Left cardiac atrium (tissue), 4 donors: ENCODE measurements at regions not wholly inside any gene's neighbourhood (a gene's known extent, or its start where the extent isn't known, plus 50 kb on each side); places are given as distances from the start of the nearest gene placed in this dataset.

Experiments used
- ATAC-seq, 2 donors: fragments of 200-7000 bp; cut with Tn5 transposase; one replicate each; pipeline ENCODE4 v1.9.1; 2020; ENCODE audit warnings: mild to moderate bottlenecking in 2 of 2, moderate library complexity in 2 of 2
- DNase-seq: peaks from one replicate; pipeline ENCODE4 v3.0.0-alpha.2; 2020
- intact Hi-C, 2 donors: fragments of 100-400 bp; cut with DNase I; formaldehyde crosslinking; loops; one replicate each; pipeline versions ENCODE4 v1.14.1 to v1.15.1; 2022 to 2023
- donor health status: DM: no; HTN: yes; CAD: no.
- donor health status: DM: no; HTN: yes; CAD: no; lungs with severe emphysema.
- donor health status: DM: yes; HTN: yes; CAD: no.
- donor health status: Dilated cardiomyopathy.

DNA sequence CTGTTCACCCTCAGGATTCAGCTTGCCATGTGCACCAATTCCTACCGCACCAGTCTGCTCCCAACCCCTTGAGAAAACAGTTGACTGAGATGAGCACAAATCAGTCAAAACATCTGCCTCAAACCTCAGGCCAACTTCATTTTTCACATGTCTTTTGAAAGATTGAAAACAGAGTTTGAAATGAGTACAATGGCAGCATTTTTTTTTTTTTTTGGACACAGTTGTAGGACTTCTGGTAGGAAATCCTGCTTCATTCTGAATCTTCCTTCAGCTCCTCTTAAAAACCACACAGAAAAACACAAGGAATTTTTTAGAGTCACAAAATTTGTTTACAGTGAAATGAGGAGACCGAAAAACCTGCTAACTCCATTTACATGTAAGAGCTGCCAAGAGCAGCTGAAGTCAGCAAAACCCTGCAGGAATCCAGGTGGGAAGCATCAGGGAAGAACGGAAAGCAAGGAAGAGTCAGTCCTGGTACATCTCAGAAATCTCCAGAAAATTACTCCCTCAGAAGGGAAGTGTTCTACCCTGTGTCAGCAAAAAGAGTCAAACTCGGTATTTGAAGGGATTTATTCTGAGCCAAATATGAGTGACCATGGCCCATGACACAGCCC, 100.3 kb upstream of the TMTC1 start:
- ATAC-seq (no peak), DNase-seq (no peak)
- intact Hi-C loops: no loop called here

DNA sequence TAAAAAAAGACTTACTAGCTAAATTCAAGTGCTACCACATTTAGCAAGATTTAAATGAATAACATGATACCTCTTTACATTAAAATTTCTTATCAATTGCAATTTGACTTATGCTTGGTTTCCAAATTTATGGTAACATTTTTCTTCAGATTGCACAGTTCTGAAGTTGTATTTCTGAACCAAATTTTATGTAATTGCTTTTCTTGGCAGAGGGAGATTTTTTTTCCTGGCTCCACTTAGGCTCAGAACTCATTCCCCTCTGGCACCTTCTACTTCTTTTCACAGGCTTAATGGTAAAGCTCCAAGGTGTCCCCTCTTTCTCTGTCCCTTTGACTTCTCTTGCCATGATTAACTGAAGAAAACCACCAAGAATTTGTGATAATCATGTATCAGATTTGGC, 99.8 kb upstream of the TMTC1 start:
- intact Hi-C loops: no loop called here
- ATAC-seq: no peak
- no peak for DNase-seq

DNA sequence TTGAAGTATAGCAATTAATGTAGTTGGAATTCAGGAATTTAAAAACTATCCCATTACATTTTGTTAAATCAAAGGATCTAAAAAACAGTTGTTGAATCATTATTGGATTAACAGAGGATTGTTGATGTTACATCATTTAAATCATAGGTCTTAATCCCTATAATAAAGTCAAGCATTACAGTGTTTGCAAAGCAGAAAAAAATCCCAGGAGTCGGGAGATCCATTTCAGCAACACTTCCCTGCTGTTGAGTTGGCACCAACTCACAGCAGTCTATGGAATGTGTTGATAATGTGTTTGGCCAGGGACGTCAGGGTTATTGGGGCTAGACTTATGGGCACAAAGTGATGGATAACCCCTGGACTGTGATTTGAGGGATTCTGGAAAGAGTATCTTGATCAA, 99.1 kb upstream of the TMTC1 start:
- ATAC-seq: peak; percentile 35 to 68
- intact Hi-C loops: no loop called here

DNA sequence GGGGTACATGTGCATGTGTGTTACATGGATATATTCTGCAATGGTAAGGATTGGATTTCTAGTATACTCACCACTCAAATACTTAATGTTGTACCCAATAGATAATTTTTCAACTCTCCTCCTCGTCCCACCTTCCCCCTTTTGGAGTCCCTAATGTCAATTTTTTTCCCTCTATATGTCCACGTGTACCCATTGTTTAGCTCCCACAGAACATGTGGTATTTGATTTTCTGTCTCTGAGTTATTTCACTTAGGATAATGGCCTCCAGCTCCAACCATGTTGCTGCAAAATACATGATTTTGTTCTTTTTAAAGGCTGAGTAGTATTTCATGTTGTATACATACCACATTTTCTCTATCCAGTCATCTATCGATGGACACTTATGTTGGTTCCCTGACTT, 97.2 kb upstream of the TMTC1 start:
- ATAC-seq (no peak), DNase-seq (no peak)
- intact Hi-C loops: no loop called here

More for the DNA sequence above, 99.1 kb upstream of the TMTC1 start:
- DNase-seq: no peak

DNA sequence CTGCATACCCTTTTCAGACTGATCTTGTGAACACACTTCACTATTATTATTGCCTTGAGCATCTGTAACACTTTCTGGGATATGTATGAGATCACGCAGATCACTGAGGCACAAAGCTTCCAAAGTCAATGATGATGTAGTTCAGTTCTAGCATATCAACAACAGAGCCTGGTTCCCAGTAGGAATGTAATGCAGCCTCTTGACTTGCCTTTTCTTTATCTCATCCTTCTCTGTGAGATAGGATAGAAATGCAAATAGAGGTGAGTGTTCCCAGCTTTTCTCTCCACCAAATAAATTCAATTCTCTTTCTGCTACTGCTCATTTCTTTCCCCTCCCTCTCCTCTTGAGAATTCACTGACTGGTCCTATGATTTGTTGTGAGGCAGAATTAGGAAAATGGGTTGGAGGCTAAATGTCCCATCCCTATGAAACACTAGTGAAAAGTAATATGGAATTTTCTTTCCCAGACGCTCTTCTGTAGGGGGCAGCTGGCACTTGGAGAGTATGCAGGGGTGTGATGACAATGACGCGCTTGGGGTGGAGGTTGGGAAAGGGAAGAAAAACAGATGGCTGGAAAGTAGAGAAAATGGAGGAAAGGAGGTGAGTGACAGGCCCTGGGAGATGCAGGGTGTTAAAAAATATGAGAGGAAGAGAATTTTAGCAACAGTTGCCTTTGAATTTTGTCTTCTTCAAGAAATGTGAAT, 96.0 kb upstream of the TMTC1 start:
- intact Hi-C loops: no loop called here
- no peak for ATAC-seq

DNA sequence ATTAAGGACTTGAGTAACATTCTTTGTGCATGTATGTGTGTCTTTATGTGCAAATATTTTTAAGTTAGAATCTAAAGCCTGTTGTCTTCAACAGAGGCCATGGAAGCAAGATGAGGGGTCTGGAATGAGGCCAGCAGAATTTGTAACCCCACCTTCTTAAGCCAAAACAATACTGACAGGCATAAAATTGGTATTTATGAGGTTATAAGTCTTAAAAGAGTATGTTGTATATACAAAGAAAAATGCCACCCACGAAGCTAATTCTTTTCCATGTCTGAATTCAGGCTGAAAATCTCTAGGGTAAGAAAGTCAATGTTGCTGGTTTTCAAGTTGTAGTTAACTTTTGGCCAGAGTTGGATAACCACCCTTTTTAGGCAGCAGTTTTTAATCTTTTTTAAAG, 86.2 kb upstream of the TMTC1 start:
- intact Hi-C loops: no loop called here
- DNase-seq (no peak), ATAC-seq (no peak)

More for the DNA sequence above, 96.0 kb upstream of the TMTC1 start:
- no peak for DNase-seq

DNA sequence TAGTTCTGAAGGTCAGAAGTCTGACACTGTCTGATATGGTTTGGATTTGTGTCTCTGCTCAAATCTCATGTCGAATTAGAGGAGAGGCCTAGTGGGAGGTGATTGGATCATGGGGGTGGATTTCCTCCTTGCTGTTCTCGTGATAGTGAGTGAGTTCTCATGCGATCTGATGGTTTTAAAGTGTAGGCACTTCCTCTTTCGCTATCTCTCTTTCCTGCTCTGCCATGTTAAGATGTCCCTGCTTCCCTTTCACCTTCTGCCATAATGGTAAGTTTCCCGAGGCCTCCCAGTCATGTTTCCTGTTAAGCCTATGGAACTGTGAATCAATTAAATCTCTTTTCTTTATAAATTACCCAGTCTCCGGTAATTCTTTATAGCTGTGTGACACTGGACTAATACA, 84.1 kb upstream of the TMTC1 start:
- ATAC-seq (no peak), DNase-seq (no peak)
- intact Hi-C loops: no loop called here

DNA sequence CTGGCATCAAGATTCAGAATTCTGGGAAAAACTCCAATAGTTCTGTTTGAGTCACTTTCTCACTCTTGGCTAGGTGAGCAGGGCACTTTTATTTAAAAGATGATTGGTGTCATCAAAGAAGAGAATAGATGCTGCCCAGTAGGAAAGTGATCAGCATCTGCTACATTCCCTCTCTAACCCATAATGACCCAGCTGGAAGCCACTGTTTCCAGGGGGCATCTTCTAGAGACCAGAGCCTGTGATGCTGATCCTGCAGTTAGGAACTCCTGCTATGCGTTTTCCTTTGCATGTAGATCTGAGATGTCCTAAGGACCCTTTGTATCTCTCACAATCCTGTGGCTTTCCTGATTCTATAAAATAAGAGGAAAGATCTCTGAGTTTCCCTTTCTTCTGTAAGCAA, 79.9 kb upstream of the TMTC1 start:
- no peak for DNase-seq
- ATAC-seq: no peak
- intact Hi-C loops: no loop called here

DNA sequence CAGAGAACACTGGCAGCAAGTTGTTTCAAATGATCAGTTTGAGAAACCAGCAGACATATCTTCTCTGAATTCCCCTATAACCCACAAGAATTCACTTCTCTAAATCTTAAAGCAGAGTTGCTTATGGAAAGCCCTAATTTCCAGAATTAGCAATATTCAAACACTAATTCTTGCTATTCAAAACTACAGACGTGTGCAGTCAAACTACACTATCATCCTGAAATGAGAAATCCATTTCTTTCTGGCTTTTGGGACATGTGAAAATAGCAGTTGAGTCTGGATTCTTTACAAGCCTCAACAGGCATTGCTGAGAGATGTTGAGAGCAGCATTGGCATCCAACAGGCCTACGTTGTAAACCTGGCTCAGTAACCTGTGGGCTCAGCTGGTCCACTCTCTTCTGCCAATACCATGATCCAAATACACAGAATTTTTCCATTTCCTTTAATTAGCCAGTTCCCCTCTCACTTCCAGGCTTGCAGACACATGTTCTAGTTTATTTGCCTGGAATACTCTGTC, 74.6 kb upstream of the TMTC1 start:
- no peak for DNase-seq
- intact Hi-C loops: no loop called here
- ATAC-seq: peak in 1 of 2 donors; percentile 53

DNA sequence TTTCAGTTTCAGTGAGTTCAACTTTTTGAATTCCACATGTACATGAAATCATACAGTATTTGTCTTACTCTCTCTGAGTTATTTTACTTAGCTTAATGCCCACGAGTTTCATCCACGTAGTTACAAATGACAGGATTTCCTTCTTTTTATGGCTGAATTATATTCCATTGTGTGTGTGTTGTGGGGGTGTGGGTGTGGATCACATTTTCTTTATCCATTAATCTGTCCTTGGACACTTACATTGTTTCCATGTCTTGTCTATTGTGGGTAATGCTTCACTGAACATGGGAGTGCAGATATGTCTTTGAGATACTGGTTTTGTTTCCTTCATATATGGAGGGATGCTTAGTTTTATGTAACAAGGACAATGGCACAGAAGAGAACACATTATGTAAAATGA, 63.5 kb upstream of the TMTC1 start:
- intact Hi-C loops: no loop called here
- DNase-seq (no peak), ATAC-seq (no peak)

DNA sequence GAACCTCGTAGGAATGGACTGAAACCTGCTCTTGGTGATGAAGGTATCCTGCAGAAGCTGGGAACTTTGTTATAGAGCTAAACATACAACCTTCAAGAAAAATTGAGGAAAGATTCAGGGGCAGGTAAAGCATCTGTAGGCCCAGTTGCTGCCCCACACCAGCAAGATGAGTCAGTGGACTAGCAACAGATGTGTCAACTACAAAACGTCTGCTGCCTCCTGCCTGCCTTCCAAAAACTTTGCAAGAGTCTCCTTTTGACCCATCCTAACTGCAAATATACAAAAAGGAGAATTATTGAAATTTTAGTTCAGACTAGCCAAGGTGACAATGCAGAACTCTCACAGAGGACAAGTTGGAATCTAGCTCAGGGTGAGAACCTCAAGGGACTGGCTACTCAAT, 60.9 kb upstream of the TMTC1 start:
- intact Hi-C loops: no loop called here
- ATAC-seq (no peak), DNase-seq (no peak)

DNA sequence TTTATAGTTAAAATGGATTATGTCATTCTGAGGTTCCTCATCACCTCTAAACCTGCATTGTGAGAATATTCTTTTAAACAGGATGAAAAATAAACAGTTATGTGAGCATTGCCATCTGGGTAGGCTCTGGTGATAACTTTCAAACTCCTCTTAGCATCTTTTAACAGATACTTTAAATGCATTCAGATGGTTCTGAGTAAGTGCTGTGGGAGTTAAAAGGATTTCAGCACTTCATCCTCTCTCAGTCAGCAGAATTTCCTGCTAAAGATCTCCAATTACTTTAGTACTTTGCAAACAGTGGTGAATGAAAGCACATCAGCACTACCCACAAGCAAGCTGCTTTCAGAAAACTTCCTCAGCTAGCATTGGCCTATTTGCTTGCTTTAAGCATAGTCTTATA, 59.3 kb upstream of the TMTC1 start:
- no peak for ATAC-seq
- intact Hi-C loops: no loop called here

DNA sequence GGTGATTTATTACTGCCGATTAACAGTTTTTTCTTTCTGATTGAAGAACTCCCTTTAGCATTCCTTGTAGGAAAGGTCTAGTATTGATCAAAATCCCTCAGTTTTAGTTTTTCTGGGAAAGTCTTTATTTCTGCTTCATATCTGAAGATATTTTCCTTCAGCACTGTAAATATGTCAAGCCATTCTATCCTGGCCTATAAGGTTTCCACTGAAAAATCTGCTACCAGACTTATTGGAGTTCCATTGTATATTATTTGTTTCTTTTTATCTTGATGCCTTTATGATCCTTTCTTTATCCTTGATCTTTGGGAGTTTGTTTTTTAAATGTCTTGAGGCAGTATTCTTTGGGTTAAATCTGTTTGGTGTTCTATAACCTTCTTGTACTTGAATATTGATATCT, 55.0 kb upstream of the TMTC1 start:
- intact Hi-C loops: no loop called here
- ATAC-seq (no peak), DNase-seq (no peak)

More for the DNA sequence above, 59.3 kb upstream of the TMTC1 start:
- DNase-seq: no peak
